Testis (tissue), 2 donors: ENCODE measurements at regions not wholly inside any gene's neighbourhood (a gene's known extent, or its start where the extent isn't known, plus 50 kb on each side); places are given as distances from the start of the nearest gene placed in this dataset.

ENCODE experiments used
- DNase-seq: peaks from one replicate; pipeline ENCODE4 v3.0.0-alpha.2; 2019
- H3K27ac ChIP-seq, 2 donors: fragments of 200-600 bp; sonication (generic); one replicate each; pipeline ENCODE4 v1.5.1; 2019
- H3K27me3 ChIP-seq: fragments of 200-600 bp; sonication (generic); one replicate; pipeline ENCODE4 v1.5.1; 2019
- H3K36me3 ChIP-seq: fragments of 200-600 bp; sonication (generic); one replicate; pipeline ENCODE4 v1.5.1; 2017; ENCODE audit warnings: low read depth; ENCODE audit errors: missing control alignments
- H3K4me1 ChIP-seq: fragments of 200-600 bp; sonication (generic); one replicate; pipeline ENCODE4 v1.5.1; 2019
- H3K4me3 ChIP-seq, 2 donors: fragments of 200-600 bp; sonication (generic); one replicate each; pipeline ENCODE4 v1.5.1; 2017 to 2019
- H3K9me3 ChIP-seq: fragments of 200-600 bp; sonication (generic); one replicate; pipeline ENCODE4 v1.5.1; 2017
- CTCF ChIP-seq, 3 experiments: fragments of 450-650 bp in 2 of 3; fragments of 200-600 bp in 1 of 3; sonication (generic) in 1 of 3; IDR thresholded peaks; one replicate each; pipeline ENCODE4 v1.5.1; 2016 to 2019; ENCODE audit warnings: antibody characterized with exemption in 3 of 3, mild to moderate bottlenecking in 2 of 3, moderate library complexity in 1 of 3
- POLR2A ChIP-seq: fragments of 450-650 bp; IDR thresholded peaks from one replicate; pipeline ENCODE4 v1.6.1; 2017; ENCODE audit warnings: antibody characterized with exemption, mild to moderate bottlenecking, moderate library complexity
- WGBS, 2 donors: methylation state at CpG; one replicate each; pipeline ENCODE4 v1.1.5; 2018; 5-methylcytosine and 5-hydroxymethylcytosine counted together
- intact Hi-C: fragments of 100-400 bp; cut with DNase I; formaldehyde crosslinking; loops from one replicate; pipeline ENCODE4 v1.15.1; 2023; ENCODE audit warnings: low total_unique reads

DNA sequence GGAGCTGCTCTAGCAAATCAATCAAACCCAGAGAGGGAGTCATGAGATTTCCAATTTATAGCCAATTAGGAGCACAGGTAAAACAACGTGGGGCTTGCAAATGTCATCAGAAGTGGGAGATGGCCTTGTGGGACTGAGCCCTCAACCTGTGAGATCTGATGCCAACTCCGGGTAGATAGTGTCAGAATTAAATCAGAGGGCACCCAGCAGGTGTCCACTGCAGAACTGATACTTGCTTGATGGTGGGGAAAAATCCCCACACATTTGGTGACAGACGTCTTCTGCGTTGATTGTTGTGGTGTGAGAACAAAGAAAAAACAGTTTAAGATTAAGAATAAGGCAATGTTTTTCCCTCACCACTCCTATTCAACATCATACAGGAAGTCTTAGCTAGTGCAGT, 1402.8 kb downstream of the RAPGEF2 start:
- intact Hi-C loops = no loop called here
- no peaks in the 10 kb centered on the region for H3K27me3 ChIP-seq
- no peak for DNase-seq
- no peaks in the 10 kb centered on the region for H3K36me3 ChIP-seq
- WGBS, 2 donors = 81 to 83% methylated on average over 4 of the region's 4 CpGs
- no peak for TF ChIP-seq CTCF (IDR thresholded peaks at IDR 0.05)
- no peak for TF ChIP-seq POLR2A
- no peaks in the 10 kb centered on the region for H3K9me3 ChIP-seq
- no peak overlapping the region for H3K27ac ChIP-seq
- H3K4me3 ChIP-seq = no peak overlapping the region
- no peaks in the 10 kb centered on the region for H3K4me1 ChIP-seq

- intact Hi-C loops = no loop called here
- no peak overlapping the region for H3K27ac ChIP-seq
- no peaks in the 10 kb centered on the region for H3K9me3 ChIP-seq
- no peaks in the 10 kb centered on the region for H3K4me1 ChIP-seq
- no peak for DNase-seq
- no peaks in the 10 kb centered on the region for H3K36me3 ChIP-seq
- TF ChIP-seq CTCF (IDR thresholded peaks at IDR 0.05) (no peak), POLR2A (no peak)
- no peak overlapping the region for H3K4me3 ChIP-seq
- no peaks in the 10 kb centered on the region for H3K27me3 ChIP-seq
These were observed 1408.0 kb downstream of the RAPGEF2 start for GRCh38 chr4:160510928-160511327.

DNA sequence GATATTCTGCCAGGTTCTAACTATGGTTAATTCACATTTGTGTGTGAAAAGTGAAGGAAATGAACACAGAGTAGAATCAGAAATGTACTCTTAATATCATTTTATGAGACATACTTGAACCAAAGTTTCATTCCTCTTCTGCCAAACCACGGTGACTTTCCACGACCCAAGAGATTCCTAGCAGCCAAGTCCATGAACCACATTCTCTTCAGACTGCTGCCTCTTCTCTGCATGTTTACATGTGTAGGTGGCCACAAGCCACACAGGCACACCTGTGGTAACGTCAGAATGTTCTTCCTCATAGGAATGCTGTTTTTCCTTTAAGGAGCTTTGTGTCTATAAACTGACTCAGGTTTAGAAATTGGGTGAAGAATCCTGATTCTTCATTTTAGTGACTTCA, 1411.2 kb downstream of the RAPGEF2 start:
- no peak for DNase-seq
- Histone ChIP-seq H3K4me1 (no peaks in the 10 kb centered on the region), H3K36me3 (no peaks in the 10 kb centered on the region), H3K27me3 (no peaks in the 10 kb centered on the region), H3K27ac (no peak overlapping the region), H3K4me3 (no peak overlapping the region), H3K9me3 (no peaks in the 10 kb centered on the region)
- intact Hi-C loops = no loop called here
- no peak for TF ChIP-seq POLR2A
- no peak for TF ChIP-seq CTCF (IDR thresholded peaks at IDR 0.05)
- 61 to 64% methylated on average over 3 of the region's 3 CpGs for WGBS, 2 donors

- H3K27ac ChIP-seq = no peak overlapping the region
- no peaks in the 10 kb centered on the region for H3K4me1 ChIP-seq
- H3K4me3 ChIP-seq = no peak overlapping the region
- no peak for TF ChIP-seq CTCF (IDR thresholded peaks at IDR 0.05)
- no peak for TF ChIP-seq POLR2A
- intact Hi-C loops = no loop called here
- no peaks in the 10 kb centered on the region for H3K9me3 ChIP-seq
- WGBS, 2 donors = 41 to 59% methylated on average over 1 of the region's 1 CpG
- no peak for DNase-seq
- no peaks in the 10 kb centered on the region for H3K27me3 ChIP-seq
- H3K36me3 ChIP-seq = no peaks in the 10 kb centered on the region
These were observed 1420.4 kb downstream of the RAPGEF2 start for GRCh38 chr4:160523231-160523630.

GRCh38 chr4:160537681-160538080, 1434.8 kb downstream of the RAPGEF2 start:
- 82 to 89% methylated on average over 5 of the region's 5 CpGs for WGBS, 2 donors
- no peak for DNase-seq
- no peaks in the 10 kb centered on the region for H3K27me3 ChIP-seq
- no peaks in the 10 kb centered on the region for H3K4me1 ChIP-seq
- no peak overlapping the region for H3K4me3 ChIP-seq
- TF ChIP-seq CTCF (IDR thresholded peaks at IDR 0.05) (no peak), POLR2A (no peak)
- no peaks in the 10 kb centered on the region for H3K36me3 ChIP-seq
- H3K9me3 ChIP-seq = no peaks in the 10 kb centered on the region
- intact Hi-C loops = no loop called here
- no peak overlapping the region for H3K27ac ChIP-seq
